Epithelial cell of prostate (primary cell): ENCODE measurements at regions not wholly inside any gene's neighbourhood (a gene's known extent, or its start where the extent isn't known, plus 50 kb on each side); places are given as distances from the start of the nearest gene placed in this dataset.

Experiments used
- DNase-seq: peaks from one replicate; pipeline ENCODE4 v3.0.0-alpha.2; 2011; ENCODE audit warnings: low read depth, low spot score
- H3K27ac ChIP-seq: fragments of 450-650 bp; 2 replicates; pipeline ENCODE4 v1.5.1; 2017; ENCODE audit warnings: mild to moderate bottlenecking

- no peak for DNase-seq
- H3K27ac ChIP-seq = no peak overlapping the region
Observed at GRCh38 chr12:24436667-24437066, 487.2 kb upstream of the SOX5 start.

- H3K27ac ChIP-seq = no peak overlapping the region
- DNase-seq = no peak
Observed at GRCh38 chr12:24431872-24432271, 482.4 kb upstream of the SOX5 start.

GRCh38 chr12:24427776-24428175 lies 478.3 kb upstream of the SOX5 start:
- DNase-seq = no peak
- no peak overlapping the region for H3K27ac ChIP-seq

- H3K27ac ChIP-seq = no peak overlapping the region
- no peak for DNase-seq
Observed at GRCh38 chr12:24425601-24425970, 476.1 kb upstream of the SOX5 start.

DNA sequence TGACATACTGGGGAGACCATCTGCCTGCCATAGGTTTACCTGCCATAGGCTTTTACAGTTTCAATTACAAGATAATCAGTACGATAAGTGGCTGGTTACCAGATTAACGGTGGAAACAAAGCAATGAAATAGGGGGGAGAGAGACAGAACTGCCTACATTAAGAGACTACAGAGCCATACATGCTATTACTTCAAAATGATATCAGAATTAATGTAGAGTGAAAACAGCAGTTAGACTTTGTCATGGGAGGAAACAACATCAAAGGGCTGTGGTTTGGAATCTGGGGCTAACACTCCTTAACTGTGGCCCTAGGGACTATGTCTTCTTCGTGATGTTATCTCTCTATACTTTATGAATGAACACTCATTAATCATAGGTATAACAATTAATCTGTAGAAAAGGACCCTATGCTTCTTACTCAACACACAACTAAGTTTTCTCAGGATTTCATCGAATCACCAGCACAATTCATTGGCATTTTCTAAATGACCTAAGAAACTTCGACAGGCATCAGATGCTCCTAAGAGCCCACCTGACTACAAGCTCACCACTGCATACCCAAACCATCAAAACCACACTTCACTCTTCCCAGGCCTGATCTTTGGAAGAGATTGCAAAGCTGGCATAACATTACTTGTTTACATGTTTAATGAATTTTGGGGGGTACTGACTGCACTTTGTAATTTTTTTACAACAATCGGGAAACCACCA lies 475.6 kb upstream of the SOX5 start:
- H3K27ac ChIP-seq = no peak overlapping the region
- no peak for DNase-seq

- DNase-seq = no peak
- no peak overlapping the region for H3K27ac ChIP-seq
Observed at GRCh38 chr12:24424376-24424775, 474.9 kb upstream of the SOX5 start.

DNA sequence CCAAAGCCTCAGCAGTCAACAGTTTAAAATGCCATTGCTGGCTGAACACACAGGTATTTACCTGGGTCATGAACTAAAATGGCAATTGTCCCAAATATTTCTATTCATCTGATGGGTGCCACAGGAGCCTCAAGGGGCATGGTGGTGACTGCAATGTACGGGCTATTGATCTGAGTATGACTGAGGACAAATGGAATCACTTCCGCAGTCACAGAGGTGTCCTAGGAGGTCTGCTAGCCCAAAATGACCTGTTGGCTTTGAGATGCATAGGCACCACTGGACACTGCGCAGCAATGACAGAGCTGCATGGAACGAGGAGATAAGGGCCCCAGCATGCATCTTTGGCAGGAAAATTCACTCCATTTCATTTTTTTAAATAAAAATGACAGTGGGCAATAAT lies 474.1 kb upstream of the SOX5 start:
- H3K27ac ChIP-seq = no peak overlapping the region
- DNase-seq = no peak

DNA sequence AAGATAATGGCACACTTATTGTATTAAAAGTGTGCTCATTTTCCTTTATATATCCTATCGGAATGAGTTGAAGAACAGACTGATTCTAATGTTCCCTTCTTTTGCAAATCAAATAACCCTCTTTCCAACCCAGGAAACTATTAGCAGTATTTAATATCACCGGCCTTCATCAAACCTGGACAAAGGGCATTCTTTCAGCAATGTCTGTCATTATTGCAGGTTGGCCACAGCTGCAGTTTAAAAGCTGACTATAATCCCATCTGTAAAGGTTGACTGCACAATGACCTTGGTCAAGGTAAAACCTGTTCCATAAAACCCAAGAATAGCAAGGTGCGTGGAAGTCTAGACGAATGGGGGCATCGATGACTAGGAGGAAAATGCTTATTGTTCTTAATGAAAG lies 472.3 kb upstream of the SOX5 start:
- no peak overlapping the region for H3K27ac ChIP-seq
- no peak for DNase-seq

DNA sequence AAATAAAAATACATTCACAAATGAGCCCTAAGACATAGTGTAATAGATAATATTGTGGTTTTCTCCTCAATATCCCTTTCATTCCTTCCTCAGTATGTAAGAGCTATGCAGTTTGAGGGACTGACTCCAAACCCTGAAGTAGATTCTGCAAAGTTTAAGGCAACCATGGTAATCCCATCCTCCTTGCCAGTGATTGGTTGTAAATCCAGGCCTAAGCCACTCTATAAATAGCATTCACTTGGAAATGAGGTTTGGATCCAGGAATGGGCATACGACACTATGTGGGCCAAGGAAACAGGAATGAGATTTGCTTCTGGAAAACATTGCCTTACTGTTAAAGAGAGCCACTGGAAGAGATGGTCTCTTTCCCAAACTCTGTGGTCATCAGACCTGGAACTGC lies 468.7 kb upstream of the SOX5 start:
- no peak for DNase-seq
- H3K27ac ChIP-seq = no peak overlapping the region

- H3K27ac ChIP-seq = no peak overlapping the region
- no peak for DNase-seq
Observed at GRCh38 chr12:24416423-24417109, 467.1 kb upstream of the SOX5 start.

DNA sequence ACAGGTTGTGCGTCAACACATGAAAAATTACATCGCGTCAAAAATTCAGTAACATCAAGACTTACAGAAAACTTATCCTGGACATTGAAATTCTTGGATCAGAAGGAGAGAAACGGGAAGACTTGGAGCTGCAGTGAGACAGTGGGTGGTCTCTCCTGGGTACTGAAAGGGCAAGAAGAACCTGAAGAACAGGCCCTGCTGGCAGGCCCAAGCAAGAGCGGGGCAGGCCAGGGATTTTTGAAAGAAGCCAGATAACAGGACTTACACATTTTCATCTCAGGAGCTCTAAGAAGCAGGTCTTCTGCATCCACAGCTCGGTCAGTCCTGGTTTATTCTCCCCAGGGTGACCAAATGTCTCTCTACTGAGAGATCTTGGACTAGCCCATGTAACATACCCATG lies 466.5 kb upstream of the SOX5 start:
- H3K27ac ChIP-seq = no peak overlapping the region
- DNase-seq = no peak

DNA sequence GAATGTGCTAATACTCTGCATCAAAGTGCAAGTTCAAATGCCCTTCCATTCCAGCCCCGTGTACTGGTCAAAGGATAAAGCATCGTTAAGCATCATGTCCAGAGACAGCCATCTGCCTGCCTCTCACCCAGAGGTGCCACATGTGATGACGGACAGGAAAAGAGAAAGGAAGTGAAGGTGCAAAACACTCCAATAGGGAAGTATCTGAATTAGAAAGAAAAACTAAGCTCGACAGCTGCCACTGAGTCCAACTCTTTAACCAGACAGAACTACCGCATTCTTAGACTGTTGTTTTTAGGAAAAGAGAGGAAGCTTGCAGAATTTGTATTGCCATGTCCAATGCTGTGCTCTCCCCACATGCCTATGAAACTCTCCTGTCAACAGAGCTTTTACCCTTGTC lies 465.0 kb upstream of the SOX5 start:
- no peak for DNase-seq
- no peak overlapping the region for H3K27ac ChIP-seq

DNA sequence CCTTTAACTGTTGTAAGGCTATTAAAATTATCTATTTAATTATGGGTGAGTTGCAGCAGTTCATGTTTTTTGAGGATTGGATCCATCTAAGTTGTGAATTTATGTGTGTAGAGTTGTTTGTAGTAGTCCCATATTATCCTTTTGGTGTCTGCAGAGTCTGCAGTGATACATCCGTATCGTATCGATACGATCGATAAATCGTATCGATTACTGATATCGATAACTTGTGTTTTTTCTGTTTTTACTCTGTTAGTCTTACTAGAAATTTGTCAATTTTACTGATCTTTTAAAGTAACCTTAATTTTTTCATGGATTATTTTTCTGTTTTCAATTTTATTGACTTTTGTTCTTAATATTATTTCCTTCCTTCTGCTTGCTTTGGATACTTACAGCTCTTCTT lies 462.5 kb upstream of the SOX5 start:
- DNase-seq = no peak
- no peak overlapping the region for H3K27ac ChIP-seq

DNA sequence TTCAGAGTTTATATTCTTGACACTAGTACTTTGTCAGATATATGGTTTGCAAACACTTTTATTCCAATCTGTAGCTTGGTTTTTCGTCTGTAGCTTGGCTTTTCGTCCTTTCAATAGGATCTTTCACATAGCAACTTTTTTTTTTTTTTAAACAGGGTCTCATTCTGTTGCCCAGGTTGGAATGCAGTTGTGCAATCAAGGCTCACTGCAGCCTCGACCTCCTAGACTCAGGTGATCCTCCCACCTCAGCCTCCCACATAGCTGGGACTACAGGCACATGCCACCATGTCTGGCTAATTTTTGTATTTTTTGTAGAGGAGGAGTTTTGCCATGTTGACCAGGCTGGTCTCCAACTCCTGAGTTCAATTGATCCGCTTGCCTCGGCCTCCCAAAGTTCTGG lies 460.4 kb upstream of the SOX5 start:
- no peak overlapping the region for H3K27ac ChIP-seq
- DNase-seq = no peak

DNA sequence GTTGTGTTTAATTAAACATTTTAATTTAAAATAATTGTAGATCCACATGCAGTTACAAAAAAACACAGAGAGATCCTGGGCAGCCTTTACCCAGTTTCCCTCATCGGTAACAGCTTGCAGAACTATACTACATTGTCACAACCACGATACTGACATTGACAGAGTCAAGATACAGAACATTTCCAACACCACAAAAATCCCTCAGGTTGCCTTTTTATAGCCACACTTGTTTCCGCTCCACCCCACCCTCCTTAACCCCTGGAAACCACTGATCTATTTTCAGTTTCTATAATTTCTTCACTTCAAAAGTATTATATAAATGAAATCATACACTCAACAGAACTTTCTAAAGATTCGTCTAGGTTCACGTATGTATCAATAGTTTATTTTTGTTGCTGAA lies 458.8 kb upstream of the SOX5 start:
- DNase-seq = no peak
- no peak overlapping the region for H3K27ac ChIP-seq

GRCh38 chr12:24407884-24408283 lies 458.4 kb upstream of the SOX5 start:
- H3K27ac ChIP-seq = no peak overlapping the region
- no peak for DNase-seq

DNA sequence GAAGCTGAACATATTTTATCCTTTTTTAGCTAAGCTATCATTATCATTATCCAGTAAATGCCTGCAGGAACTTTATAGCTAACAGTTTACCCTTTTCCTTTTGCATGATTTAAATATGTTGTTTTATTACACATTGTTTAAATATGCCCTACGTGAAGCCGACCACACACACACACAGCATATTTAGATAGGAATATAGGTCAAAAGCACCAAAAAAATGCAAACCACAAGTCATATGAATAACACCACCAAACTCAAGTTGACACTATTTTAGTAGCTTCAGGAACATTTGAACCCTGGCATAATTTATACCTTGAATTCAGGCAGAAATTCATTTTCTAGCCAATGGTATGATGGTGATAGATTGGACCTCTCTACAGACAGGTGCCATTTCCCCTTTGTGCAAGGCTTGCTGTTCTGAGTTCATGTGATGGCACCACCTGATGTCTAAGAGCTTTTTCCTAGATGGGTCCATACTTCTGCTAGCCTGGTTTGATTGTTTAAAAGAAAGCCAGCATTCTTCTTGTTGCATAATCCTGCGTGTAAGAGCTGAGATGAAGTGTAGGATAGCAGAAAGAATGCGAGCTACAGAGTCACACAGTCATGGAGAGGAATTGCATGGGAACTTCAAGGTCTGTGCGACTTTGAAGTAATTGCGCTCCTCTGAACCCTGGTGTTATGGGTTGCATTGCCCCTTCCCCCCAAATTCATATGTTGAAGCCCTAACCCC lies 454.8 kb upstream of the SOX5 start:
- DNase-seq = no peak
- no peak overlapping the region for H3K27ac ChIP-seq

DNA sequence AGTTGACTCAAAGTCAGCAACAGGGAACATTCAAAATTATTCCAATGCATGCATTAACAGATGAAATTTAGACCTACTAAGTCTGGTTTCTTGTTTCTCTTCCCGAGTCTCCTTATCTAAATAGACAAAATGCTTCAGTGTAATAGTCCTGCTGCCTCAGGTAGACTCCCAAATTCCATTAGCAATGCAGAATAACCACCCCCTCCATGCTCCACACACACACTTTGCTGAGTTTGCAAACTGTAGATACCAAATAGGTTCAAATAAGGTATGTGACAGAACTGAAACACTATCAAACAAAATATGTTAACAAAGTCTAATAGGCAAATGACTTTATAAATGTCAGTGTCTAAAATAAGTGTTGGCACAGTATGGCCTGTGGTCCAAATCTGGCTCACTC lies 451.1 kb upstream of the SOX5 start:
- no peak for DNase-seq
- H3K27ac ChIP-seq = no peak overlapping the region

DNA sequence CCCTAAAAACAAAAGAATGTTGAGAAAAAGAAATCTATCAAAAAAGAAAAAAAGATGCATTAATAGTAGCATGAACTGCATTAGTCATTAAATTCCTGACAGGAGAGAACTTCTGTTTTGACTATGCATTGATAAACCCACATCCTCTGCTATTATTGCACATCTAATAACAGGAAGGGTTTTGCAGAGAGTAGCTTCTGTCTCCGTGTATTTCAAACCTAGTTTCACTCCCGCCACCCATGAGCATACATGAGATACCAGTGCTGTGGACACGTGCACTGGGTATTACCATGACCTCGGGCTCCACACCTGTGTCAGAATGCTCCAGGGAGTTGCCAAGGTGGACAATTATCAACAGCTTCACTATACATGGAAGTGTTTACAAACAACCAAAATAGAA lies 449.1 kb upstream of the SOX5 start:
- DNase-seq = no peak
- H3K27ac ChIP-seq = no peak overlapping the region

DNA sequence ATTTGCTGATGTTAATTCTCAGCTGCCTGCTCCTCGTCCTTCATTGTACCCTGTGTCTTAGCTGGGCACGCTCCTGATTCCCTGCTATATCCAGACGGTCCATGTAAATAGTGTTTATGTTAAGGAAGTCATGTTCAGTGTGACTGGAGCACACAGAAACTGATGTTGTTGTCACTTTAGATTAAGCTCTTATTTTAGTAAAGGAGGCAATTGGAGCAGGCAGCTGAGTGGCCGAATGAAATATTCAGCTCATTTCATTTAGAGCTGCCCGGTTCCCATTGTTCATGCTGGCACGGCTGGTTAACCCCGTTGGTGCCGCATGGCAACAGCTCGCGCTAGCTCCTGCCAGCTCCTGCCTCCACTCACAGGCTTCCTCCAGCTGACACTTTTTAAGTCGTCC lies 446.8 kb upstream of the SOX5 start:
- H3K27ac ChIP-seq = no peak overlapping the region
- DNase-seq = no peak

GRCh38 chr12:24394246-24394645 lies 444.8 kb upstream of the SOX5 start:
- DNase-seq = no peak
- no peak overlapping the region for H3K27ac ChIP-seq

DNA sequence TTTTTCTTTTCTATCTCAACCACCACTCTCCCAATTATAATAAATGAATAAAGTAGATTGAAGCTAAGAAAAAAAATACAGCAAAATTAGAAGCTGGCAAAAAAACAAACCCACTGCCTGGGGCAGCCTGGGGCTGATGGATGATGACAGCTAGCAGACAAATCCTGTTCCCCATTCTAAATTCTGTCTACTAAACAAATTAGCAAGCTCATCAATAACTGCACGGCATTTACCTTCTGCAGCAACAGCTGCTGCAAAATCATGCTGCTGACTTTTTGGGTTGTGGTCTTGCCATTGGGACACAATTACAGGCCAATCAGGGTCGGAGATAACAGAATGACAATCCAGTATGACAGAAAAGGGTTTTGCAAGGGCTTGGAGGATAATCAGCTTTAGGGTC lies 443.6 kb upstream of the SOX5 start:
- H3K27ac ChIP-seq = no peak overlapping the region
- no peak for DNase-seq
